NK-92 treated with Interleukin-12 subunit alpha and Interleukin-12 subunit beta, amount 100 ng/mL, for 24 hours (cell line): ENCODE measurements at regions not wholly inside any gene's neighbourhood (a gene's known extent, or its start where the extent isn't known, plus 50 kb on each side); places are given as distances from the start of the nearest gene placed in this dataset.
"Not testable (repeated sequence)": the region's sequence is repeated elsewhere in the genome, so short reads cannot be mapped to it uniquely, and the experiment has no call there.

Experiments used
- DNase-seq: peaks from one replicate; lab custom pipeline; 2025; lab: John Stamatoyannopoulos, UW

DNA sequence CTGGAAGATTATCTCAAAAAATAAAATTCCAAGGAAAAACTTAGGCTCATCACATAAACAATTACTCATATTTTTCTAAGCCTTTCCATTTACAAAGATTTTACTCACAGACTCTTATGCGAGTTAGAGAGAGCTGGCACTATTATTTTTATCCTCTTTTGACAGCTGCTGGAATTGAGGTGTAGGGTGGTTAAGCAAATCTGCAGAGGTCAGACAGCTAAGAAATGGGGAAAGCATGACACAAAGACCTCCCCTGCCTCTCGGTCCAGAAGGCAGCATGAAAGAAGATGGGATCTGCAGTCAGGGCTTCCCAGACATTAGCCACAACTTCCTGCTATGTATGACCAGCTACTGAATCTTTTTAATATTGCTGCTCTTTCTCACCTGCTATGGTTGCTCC, 89.9 kb upstream of the CPEB2 start:
- DNase-seq: no peak

DNA sequence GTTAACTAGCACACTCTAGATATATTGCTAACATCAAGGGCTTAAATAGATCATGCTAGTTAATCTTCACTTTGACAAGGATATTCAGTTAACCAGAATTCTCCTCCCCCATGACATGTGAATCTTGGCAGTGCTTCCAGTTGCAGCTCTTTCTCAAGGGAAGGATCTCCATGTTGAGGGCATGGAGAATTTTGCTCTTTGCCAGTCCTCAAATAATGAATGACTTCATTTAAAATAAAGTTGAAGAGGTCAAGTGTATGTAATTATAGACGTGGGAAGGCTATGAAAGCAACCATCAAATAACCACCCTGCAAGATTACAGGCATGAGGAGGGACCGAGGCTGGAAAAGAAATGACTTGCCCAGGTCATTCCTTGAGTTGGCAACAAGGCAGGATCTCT, 87.3 kb upstream of the CPEB2 start:
- DNase-seq: no peak

DNA sequence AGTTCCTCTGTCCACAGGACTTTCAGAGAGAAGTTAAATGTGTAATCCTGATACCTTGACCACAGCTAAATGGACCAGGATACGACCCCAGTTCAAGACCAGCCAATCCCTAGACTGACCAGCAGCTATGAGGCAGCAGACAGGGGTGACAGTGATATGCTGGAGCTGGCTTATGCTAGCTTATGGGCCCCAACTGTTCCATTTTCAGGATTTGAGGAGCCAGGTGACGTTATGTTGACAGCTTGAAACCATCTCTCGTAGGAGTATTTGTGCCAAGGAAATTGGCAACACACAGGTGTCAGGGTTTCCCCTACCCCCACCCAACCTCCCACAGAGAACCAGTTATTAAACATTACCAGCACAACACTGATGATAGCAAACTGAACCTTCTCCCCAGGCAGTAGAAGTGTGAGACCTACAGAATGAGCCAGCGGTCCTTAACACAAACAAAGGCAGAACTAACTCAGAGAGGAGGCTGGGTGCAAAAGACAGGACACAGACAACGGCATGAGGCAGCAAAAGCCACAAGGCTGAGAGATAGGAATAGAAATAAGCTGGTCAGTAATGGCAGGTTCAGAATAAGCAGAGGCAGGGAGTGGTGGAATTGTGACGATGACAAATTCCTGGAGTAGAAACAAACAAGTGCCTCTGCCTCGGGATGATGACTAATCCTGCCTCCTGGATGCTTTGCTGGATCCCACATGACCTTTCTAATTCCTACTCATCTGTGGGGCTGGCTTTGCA, 85.6 kb upstream of the CPEB2 start:
- no peak for DNase-seq

DNA sequence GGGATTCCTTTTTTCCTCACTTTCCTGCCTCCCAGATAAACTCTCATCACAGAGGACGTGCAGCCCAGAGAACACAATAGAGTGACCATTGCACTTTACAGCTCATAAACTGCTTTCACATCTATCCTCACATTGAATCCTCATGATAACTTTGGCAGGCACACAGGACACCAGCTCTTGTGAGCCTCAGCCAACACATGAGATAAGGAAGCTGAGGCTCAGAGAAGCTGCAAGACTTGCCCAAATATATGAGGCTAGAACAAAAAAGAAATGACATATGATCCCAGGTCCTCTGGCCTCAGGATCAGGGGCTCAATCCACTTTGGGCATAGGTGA, 85.0 kb upstream of the CPEB2 start:
- DNase-seq: no peak

DNA sequence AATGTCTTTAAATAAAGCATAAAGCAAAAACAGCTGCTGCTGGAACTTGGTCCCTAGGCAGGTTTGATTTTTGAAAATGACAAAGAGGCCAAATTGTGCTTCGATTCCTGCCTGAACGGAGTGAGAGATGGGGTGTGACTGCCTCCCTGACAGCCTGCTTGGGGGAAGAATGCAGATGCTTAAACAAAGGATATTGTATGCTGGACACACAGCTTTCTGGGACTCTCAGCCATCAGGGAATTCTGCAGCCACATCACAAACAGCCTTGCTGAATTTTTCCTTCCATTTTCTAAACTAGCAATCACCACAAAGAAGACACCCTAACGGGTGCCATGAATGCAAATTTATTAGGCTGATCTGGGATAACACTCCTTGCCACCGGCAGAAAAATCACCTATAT, 83.9 kb upstream of the CPEB2 start:
- DNase-seq: no peak

DNA sequence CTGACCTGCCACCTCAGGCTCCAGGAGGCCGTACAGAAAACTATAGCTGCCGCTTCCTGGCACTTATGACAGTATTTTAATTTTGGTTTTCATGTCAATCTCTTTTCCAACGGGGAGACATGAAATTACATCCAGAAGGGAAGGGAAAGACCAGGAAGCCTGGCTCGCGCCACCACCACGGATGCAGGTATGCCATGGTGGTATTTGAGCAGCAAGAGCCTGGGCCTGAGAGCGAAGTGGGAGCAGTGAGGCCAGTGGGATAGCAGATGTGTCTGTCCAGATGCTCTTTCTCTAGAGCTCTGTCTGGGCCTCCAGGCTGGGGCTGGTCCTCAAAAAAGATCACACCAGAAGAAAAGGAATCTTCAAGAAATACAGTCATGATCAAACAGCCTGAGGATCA, 82.5 kb upstream of the CPEB2 start:
- no peak for DNase-seq

DNA sequence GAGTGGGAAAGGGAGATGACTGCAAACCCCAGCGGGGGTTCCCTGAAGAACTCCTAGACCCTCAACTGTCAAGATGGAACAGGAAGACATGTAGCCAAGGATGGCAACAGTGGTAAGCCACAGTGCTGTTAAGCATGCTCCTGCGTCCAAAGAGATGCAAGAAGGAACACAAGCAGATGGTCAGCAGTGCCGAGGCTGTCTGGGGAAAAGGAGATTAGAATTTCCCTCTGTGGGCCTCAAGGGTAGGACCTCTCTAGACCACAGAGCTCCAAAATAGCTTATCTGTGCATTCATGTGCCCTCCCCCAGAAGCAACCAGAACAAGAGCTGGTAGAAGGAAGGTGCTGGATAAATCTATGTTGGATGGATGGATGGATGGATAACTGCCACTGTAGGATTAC, 82.0 kb upstream of the CPEB2 start:
- DNase-seq: no peak

DNA sequence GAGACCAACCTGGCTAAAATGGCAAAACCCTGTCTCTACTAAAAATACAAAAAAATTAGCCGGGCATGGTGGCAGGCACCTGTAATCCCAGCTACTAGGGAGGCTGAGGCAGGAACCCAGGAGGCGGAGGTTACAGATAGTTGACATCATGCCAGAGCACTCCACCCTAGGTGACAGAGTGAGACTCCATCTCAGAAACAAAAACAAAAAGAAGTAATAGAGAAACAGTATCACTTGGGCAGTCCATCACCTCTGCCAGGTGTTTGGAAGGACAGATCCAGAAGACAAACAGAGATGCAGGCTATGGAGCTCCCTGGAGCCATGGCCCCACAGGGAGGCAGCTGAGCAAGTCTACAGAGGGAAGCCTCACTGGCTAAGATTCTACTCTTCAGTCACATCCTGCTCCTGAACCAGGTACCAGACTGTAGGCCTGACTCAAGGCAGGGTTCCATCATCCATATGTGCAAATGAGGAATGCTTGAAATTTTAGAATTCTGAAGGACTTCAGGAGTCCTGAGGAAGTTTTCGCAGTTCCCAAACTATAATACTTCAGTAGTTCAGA, 81.4 kb upstream of the CPEB2 start:
- no peak for DNase-seq

DNA sequence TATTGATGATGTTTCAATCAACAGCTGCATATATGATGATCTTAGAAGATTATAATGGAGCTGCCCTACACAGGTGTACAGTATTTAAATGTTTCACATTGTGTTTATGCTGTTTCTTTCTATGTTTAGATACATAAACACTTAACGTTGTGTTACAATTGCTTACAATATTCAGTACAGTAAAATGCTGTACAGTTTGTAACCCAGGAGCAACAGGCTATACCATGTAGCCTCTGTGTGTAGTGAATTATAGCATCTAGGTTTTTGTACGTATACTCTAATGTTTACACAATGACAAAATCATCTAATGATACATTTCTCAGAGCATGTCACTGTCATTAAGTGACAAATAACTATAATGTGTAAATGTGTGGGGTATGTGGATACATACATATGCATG, 80.5 kb upstream of the CPEB2 start:
- DNase-seq: not testable (repeated sequence)

DNA sequence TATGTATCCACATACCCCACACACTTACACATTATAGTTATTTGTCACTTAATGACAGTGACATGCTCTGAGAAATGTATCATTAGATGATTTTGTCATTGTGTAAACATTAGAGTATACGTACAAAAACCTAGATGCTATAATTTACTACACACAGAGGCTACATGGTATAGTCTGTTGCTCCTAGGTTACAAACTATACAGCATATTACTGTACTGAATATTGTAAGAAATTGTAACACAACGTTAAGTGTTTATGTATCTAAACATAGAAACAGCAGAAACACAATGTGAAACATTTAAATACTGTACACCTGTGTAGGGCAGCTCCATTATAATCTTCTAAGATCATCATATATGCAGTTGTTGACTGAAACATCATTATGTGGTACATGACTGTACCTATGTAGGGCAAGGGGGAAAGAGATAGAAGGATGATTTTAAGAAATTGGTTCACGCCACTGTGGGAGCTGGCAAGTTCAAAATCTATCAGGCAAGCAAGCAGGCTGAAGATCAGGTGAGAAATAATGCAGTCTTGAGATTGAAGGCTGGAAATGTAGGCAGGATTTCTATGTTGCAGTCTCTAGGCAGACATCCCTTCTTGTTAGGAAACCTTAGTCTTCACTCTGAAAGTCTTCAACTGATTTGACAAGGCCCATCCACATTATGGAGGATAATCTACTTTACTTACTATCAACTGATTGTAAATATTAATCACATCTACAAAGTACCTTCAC, 78.0 kb upstream of the CPEB2 start:
- no peak for DNase-seq

DNA sequence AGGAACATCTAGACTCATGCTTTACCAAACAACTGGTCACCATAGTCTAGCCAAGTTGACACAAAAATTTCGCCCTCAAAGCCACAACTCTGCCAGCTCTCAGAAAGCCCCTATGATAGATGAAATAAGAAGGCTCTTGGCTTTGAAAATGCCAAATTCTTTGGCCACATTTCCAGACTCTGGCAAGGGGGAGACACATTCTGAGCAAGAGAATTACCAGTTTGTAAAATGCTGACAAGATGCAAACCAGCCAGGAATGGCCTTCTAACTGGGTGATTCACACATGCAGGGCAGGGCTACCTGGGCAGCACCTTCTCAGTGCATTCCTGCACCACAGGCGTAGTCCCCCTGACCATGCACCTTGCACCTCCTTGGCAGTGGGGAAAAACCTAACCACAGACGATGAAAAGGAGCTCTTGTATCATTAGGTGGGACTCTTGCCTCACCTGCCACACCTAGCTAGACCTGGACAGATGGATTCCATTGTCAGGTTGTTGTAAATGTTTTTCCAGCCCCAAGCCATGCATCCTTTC, 77.4 kb upstream of the CPEB2 start:
- DNase-seq: no peak

DNA sequence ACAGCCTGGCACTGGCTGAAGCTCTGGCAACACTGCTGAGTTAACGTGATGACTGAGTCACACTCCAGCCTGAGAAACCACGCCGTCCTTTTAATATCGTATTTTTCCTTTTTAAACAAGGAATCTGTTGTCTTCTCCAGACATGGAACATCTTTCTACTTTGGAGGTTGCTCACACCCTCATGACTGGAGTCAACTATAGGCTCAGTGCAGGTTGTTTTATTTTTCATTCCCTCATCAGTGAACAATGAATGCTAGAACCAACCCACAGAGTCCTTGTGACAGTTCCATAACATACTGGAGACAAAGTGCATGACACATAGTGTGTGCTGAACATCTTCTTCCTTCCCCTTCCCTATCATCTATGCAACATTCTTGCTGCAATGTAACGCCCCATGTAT, 76.8 kb upstream of the CPEB2 start:
- no peak for DNase-seq

DNA sequence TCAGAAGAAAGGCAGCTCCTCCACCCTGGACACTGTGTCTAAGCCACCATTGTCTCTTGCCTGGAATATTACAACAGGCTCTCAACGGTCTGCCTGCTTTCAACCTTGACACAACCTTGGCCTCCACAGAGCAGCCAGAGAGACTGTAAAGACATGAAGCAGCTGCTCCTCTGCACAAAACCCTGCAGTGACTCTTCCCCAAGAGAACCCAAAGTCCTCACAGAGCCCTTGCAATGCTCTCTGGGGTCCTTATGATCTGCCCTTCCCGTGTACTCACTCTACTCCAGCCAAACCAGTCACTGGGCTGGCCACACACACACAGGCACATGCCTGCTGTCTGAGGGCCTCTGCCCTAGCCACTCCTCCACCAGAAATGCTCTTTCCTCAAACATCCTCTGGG, 75.9 kb upstream of the CPEB2 start:
- DNase-seq: no peak

DNA sequence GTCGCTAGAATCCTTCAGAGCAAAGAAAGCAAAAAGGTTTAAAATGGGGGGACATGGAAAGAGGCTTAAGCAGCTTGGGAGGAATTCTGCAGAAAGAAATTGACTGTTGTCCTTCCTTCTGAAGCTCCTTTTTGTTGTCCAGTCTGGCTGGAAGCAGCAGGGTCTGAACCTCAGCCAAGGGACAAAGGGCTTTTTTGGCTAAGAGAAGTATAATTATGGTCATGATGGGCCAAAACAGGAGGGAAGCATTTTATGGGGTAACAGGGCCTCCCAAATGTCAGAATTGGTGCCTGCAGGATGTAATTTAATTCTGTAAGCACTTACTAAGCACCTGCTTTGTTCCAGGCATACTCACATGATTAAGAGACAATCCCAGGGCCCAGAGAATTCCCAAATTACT, 74.2 kb upstream of the CPEB2 start:
- no peak for DNase-seq

DNA sequence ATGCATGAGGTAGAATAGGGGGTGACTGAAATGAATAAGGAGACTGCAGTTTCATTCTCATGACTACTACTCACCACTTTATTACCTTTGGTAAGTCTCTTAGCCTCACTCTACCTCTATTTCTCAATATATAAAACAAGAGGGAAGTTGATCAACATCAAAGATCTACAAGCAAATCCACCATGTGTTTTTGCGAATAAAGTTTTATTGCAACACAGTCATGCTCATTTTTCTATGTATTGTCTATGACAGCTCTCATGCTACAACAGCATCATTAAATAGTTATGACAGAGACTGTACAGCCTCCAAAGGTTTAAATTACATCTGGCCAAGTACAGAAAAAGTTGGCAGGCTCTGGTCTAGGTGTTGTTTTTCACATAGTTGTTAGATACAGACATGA, 72.6 kb upstream of the CPEB2 start:
- no peak for DNase-seq

DNA sequence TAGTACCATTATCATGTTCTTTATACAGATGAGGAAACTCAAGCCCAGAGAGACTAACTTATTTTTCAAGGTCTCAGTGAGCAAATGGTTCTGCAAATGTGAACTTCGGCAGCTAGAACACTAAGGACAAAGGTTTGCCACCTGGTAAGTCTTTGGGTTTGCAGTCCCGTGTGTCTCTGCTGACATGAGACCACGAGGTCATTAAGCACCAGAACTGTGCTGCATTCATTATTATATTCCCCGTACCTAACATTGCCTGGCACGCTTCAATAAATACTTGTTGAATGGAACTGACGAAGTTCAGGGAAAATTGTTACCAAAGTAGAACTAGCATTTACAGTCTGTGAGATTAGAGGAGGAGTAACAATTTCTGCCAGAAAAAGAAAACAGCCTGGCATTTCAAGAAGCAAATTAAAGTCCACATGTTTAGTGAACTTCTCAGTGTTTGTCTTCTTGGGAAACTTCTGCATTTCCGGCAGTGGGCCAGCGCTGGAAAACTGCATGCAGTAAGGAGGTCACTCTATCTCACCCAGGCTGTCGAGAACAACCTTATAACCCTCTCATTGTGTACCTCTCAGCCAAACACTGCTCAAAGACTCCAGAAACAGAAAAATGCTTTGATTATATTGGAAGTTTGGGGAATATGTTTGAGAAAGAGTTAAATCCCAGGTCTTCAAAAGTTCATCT, 67.4 kb upstream of the CPEB2 start:
- DNase-seq: no peak

DNA sequence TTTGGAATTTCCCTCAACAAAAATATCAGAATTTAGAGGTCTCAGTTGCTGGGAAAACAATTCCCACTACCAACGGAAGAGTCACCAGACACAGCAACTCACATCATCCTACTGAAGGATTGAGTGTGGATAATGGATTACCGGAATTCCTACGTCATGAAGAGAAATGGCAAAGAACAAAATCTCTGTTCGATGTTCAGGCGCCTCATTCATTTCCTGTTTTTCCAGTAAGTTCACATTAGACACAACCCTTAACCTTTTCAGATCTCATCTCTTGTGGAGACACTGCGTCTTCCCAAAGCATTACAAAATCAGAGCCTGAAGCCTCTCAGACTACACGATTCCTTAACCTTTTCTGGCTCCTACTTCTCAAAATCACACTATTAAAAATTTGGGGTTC, 58.5 kb upstream of the CPEB2 start:
- no peak for DNase-seq

DNA sequence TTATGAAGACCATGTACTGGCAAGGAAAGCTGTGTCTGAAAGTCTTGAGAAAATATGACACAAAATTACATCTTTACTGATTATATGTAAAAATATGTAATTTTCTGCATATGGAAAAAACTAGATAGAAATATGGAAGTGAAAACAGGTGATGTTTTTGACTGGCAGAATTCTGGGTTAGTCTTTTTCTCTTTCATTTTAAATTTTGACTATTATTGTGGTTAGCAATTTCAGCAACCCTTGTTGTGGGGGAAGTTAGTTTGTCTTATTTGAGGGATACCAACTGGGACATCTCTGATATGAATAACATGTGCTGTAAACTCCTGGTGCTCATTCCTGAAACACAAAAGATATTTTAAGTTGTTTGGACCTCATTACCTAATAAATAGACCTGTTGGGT, 49.9 kb upstream of the CPEB2 start:
- no peak for DNase-seq
